ENCODE measurements at regions not wholly inside any gene's neighbourhood (a gene's known extent, or its start where the extent isn't known, plus 50 kb on each side); places are given as distances from the start of the nearest gene placed in this dataset.

- TF ChIP-seq CTCF (conservative IDR thresholded peaks at IDR 0.05 in 1 of 2, IDR thresholded peaks at IDR 0.05 in 1 of 2; ENCODE audit: extremely low read depth in 1 of 2, insufficient read depth in 1 of 2, low read depth in 1 of 2, low read length in 2 of 2) (no peak), EZH2 (IDR thresholded peaks at IDR 0.05; ENCODE audit: borderline replicate concordance, low read length) (no peak)
Observed at GRCh38 chr20:57936636-57937385, 227.0 kb upstream of the PMEPA1 start.
